ENCODE measurements at regions not wholly inside any gene's neighbourhood (a gene's known extent, or its start where the extent isn't known, plus 50 kb on each side); places are given as distances from the start of the nearest gene placed in this dataset.

- FAIRE-seq (no peak), DNase-seq (no peak)
- 48 to 82% (median 67%) methylated on average over 1 of the region's 1 CpG for WGBS, 3 donors
- no peaks in the 10 kb centered on the region for H3K36me3 ChIP-seq (ENCODE audit: control insufficient read depth in 3 of 3, insufficient read depth in 2 of 3, low read depth in 1 of 3, low read length in 3 of 3)
- H3K9me3 ChIP-seq (ENCODE audit: control insufficient read depth in 2 of 2, insufficient read depth in 1 of 2, low read depth in 1 of 2, low read length in 1 of 2): no peaks in the 10 kb centered on the region
- no peak overlapping the region for H3K4me3 ChIP-seq (ENCODE audit: low read depth in 1 of 3, low read length in 3 of 3)
- H3K4me1 ChIP-seq (ENCODE audit: control insufficient read depth in 3 of 3, insufficient read depth in 2 of 3, low read depth in 1 of 3, low read length in 2 of 3): no peaks in the 10 kb centered on the region
- H3K27me3 ChIP-seq (ENCODE audit: control insufficient read depth in 3 of 3, insufficient read depth in 3 of 3, low read length in 3 of 3): peaks cover 0 to 5% (median 0%) of the 10 kb centered on the region in 3 donors
- no peak overlapping the region for H3K27ac ChIP-seq (ENCODE audit: low read depth in 1 of 3, low read length in 2 of 3)
Measured at GRCh38 chr9:109857336-109857735, 77.3 kb downstream of the PALM2AKAP2 start.

- Histone ChIP-seq H3K27me3 (ENCODE audit: control insufficient read depth in 3 of 3, insufficient read depth in 3 of 3, low read length in 3 of 3) (peaks cover 0 to 5% (median 0%) of the 10 kb centered on the region in 3 donors), H3K4me3 (ENCODE audit: low read depth in 1 of 3, low read length in 3 of 3) (no peak overlapping the region), H3K27ac (ENCODE audit: low read depth in 1 of 3, low read length in 2 of 3) (no peak overlapping the region), H3K9me3 (ENCODE audit: control insufficient read depth in 2 of 2, insufficient read depth in 1 of 2, low read depth in 1 of 2, low read length in 1 of 2) (no peaks in the 10 kb centered on the region), H3K4me1 (ENCODE audit: control insufficient read depth in 3 of 3, insufficient read depth in 2 of 3, low read depth in 1 of 3, low read length in 2 of 3) (no peaks in the 10 kb centered on the region), H3K36me3 (ENCODE audit: control insufficient read depth in 3 of 3, insufficient read depth in 2 of 3, low read depth in 1 of 3, low read length in 3 of 3) (no peaks in the 10 kb centered on the region)
- DNase-seq: no peak
- FAIRE-seq: no peak
- WGBS, 3 donors: 78 to 84% (median 83%) methylated on average over 2 of the region's 2 CpGs
Measured at GRCh38 chr9:109859447-109859846, 79.4 kb downstream of the PALM2AKAP2 start.

GRCh38 chr9:109860521-109860920, 80.5 kb downstream of the PALM2AKAP2 start:
- DNase-seq (no peak), FAIRE-seq (no peak)
- H3K4me3 ChIP-seq (ENCODE audit: low read depth in 1 of 3, low read length in 3 of 3): no peak overlapping the region
- peaks cover 0 to 3% (median 0%) of the 10 kb centered on the region in 3 donors for H3K27me3 ChIP-seq (ENCODE audit: control insufficient read depth in 3 of 3, insufficient read depth in 3 of 3, low read length in 3 of 3)
- H3K9me3 ChIP-seq (ENCODE audit: control insufficient read depth in 2 of 2, insufficient read depth in 1 of 2, low read depth in 1 of 2, low read length in 1 of 2): no peaks in the 10 kb centered on the region
- WGBS, 3 donors: 66 to 70% (median 69%) methylated on average over 2 of the region's 2 CpGs
- H3K4me1 ChIP-seq (ENCODE audit: control insufficient read depth in 3 of 3, insufficient read depth in 2 of 3, low read depth in 1 of 3, low read length in 2 of 3): no peaks in the 10 kb centered on the region
- no peak overlapping the region for H3K27ac ChIP-seq (ENCODE audit: low read depth in 1 of 3, low read length in 2 of 3)
- H3K36me3 ChIP-seq (ENCODE audit: control insufficient read depth in 3 of 3, insufficient read depth in 2 of 3, low read depth in 1 of 3, low read length in 3 of 3): no peaks in the 10 kb centered on the region

GRCh38 chr9:109861499-109861898, 81.5 kb downstream of the PALM2AKAP2 start:
- no peaks in the 10 kb centered on the region for H3K9me3 ChIP-seq (ENCODE audit: control insufficient read depth in 2 of 2, insufficient read depth in 1 of 2, low read depth in 1 of 2, low read length in 1 of 2)
- peaks cover 0 to 3% (median 0%) of the 10 kb centered on the region in 3 donors for H3K27me3 ChIP-seq (ENCODE audit: control insufficient read depth in 3 of 3, insufficient read depth in 3 of 3, low read length in 3 of 3)
- 42 to 70% (median 62%) methylated on average over 4 of the region's 4 CpGs for WGBS, 3 donors
- H3K4me3 ChIP-seq (ENCODE audit: low read depth in 1 of 3, low read length in 3 of 3): no peak overlapping the region
- DNase-seq (peak in 1 of 2 donors; percentile 18), FAIRE-seq (no peak)
- no peaks in the 10 kb centered on the region for H3K36me3 ChIP-seq (ENCODE audit: control insufficient read depth in 3 of 3, insufficient read depth in 2 of 3, low read depth in 1 of 3, low read length in 3 of 3)
- peak overlapping the region in 1 of 3 donors; percentile 34 for H3K27ac ChIP-seq (ENCODE audit: low read depth in 1 of 3, low read length in 2 of 3)
- no peaks in the 10 kb centered on the region for H3K4me1 ChIP-seq (ENCODE audit: control insufficient read depth in 3 of 3, insufficient read depth in 2 of 3, low read depth in 1 of 3, low read length in 2 of 3)

- DNase-seq (no peak), FAIRE-seq (no peak)
- Histone ChIP-seq H3K27ac (ENCODE audit: low read depth in 1 of 3, low read length in 2 of 3) (peak overlapping the region in 1 of 3 donors; percentile 34), H3K4me3 (ENCODE audit: low read depth in 1 of 3, low read length in 3 of 3) (no peak overlapping the region), H3K4me1 (ENCODE audit: control insufficient read depth in 3 of 3, insufficient read depth in 2 of 3, low read depth in 1 of 3, low read length in 2 of 3) (no peaks in the 10 kb centered on the region), H3K9me3 (ENCODE audit: control insufficient read depth in 2 of 2, insufficient read depth in 1 of 2, low read depth in 1 of 2, low read length in 1 of 2) (no peaks in the 10 kb centered on the region), H3K36me3 (ENCODE audit: control insufficient read depth in 3 of 3, insufficient read depth in 2 of 3, low read depth in 1 of 3, low read length in 3 of 3) (no peaks in the 10 kb centered on the region), H3K27me3 (ENCODE audit: control insufficient read depth in 3 of 3, insufficient read depth in 3 of 3, low read length in 3 of 3) (peaks cover 0 to 3% (median 0%) of the 10 kb centered on the region in 3 donors)
Measured at GRCh38 chr9:109861918-109862317, 81.9 kb downstream of the PALM2AKAP2 start.

GRCh38 chr9:109862452-109862851, 82.5 kb downstream of the PALM2AKAP2 start:
- no peaks in the 10 kb centered on the region for H3K4me1 ChIP-seq (ENCODE audit: control insufficient read depth in 3 of 3, insufficient read depth in 2 of 3, low read depth in 1 of 3, low read length in 2 of 3)
- no peak overlapping the region for H3K27ac ChIP-seq (ENCODE audit: low read depth in 1 of 3, low read length in 2 of 3)
- no peak for DNase-seq
- FAIRE-seq: no peak
- no peaks in the 10 kb centered on the region for H3K36me3 ChIP-seq (ENCODE audit: control insufficient read depth in 3 of 3, insufficient read depth in 2 of 3, low read depth in 1 of 3, low read length in 3 of 3)
- no peaks in the 10 kb centered on the region for H3K9me3 ChIP-seq (ENCODE audit: control insufficient read depth in 2 of 2, insufficient read depth in 1 of 2, low read depth in 1 of 2, low read length in 1 of 2)
- no peak overlapping the region for H3K4me3 ChIP-seq (ENCODE audit: low read depth in 1 of 3, low read length in 3 of 3)
- H3K27me3 ChIP-seq (ENCODE audit: control insufficient read depth in 3 of 3, insufficient read depth in 3 of 3, low read length in 3 of 3): peaks cover 0 to 5% (median 0%) of the 10 kb centered on the region in 3 donors
- WGBS, 3 donors: 53 to 74% (median 63%) methylated on average over 3 of the region's 3 CpGs

GRCh38 chr9:109863961-109864360, 84.0 kb downstream of the PALM2AKAP2 start:
- FAIRE-seq (no peak), DNase-seq (no peak)
- peaks cover 0 to 10% (median 2%) of the 10 kb centered on the region in 3 donors for H3K27me3 ChIP-seq (ENCODE audit: control insufficient read depth in 3 of 3, insufficient read depth in 3 of 3, low read length in 3 of 3)
- no peaks in the 10 kb centered on the region for H3K9me3 ChIP-seq (ENCODE audit: control insufficient read depth in 2 of 2, insufficient read depth in 1 of 2, low read depth in 1 of 2, low read length in 1 of 2)
- 74 to 94% (median 81%) methylated on average over 3 of the region's 3 CpGs for WGBS, 3 donors
- no peaks in the 10 kb centered on the region for H3K36me3 ChIP-seq (ENCODE audit: control insufficient read depth in 3 of 3, insufficient read depth in 2 of 3, low read depth in 1 of 3, low read length in 3 of 3)
- H3K4me3 ChIP-seq (ENCODE audit: low read depth in 1 of 3, low read length in 3 of 3): no peak overlapping the region
- H3K4me1 ChIP-seq (ENCODE audit: control insufficient read depth in 3 of 3, insufficient read depth in 2 of 3, low read depth in 1 of 3, low read length in 2 of 3): no peaks in the 10 kb centered on the region
- no peak overlapping the region for H3K27ac ChIP-seq (ENCODE audit: low read depth in 1 of 3, low read length in 2 of 3)

- H3K4me1 ChIP-seq (ENCODE audit: control insufficient read depth in 3 of 3, insufficient read depth in 2 of 3, low read depth in 1 of 3, low read length in 2 of 3): no peaks in the 10 kb centered on the region
- DNase-seq: no peak
- H3K4me3 ChIP-seq (ENCODE audit: low read depth in 1 of 3, low read length in 3 of 3): no peak overlapping the region
- H3K27ac ChIP-seq (ENCODE audit: low read depth in 1 of 3, low read length in 2 of 3): no peak overlapping the region
- H3K36me3 ChIP-seq (ENCODE audit: control insufficient read depth in 3 of 3, insufficient read depth in 2 of 3, low read depth in 1 of 3, low read length in 3 of 3): no peaks in the 10 kb centered on the region
- H3K9me3 ChIP-seq (ENCODE audit: control insufficient read depth in 2 of 2, insufficient read depth in 1 of 2, low read depth in 1 of 2, low read length in 1 of 2): no peaks in the 10 kb centered on the region
- no peak for FAIRE-seq
- H3K27me3 ChIP-seq (ENCODE audit: control insufficient read depth in 3 of 3, insufficient read depth in 3 of 3, low read length in 3 of 3): peaks cover 0 to 14% (median 2%) of the 10 kb centered on the region in 3 donors
Measured at GRCh38 chr9:109865521-109865920, 85.5 kb downstream of the PALM2AKAP2 start.

GRCh38 chr9:109868207-109868606, 88.2 kb downstream of the PALM2AKAP2 start:
- DNase-seq (no peak), FAIRE-seq (no peak)
- H3K4me1 ChIP-seq (ENCODE audit: control insufficient read depth in 3 of 3, insufficient read depth in 2 of 3, low read depth in 1 of 3, low read length in 2 of 3): no peaks in the 10 kb centered on the region
- no peak overlapping the region for H3K27ac ChIP-seq (ENCODE audit: low read depth in 1 of 3, low read length in 2 of 3)
- no peak overlapping the region for H3K4me3 ChIP-seq (ENCODE audit: low read depth in 1 of 3, low read length in 3 of 3)
- WGBS, 3 donors: 64 to 75% (median 72%) methylated on average over 4 of the region's 4 CpGs
- H3K27me3 ChIP-seq (ENCODE audit: control insufficient read depth in 3 of 3, insufficient read depth in 3 of 3, low read length in 3 of 3): peaks cover 0 to 11% (median 2%) of the 10 kb centered on the region in 3 donors
- no peaks in the 10 kb centered on the region for H3K9me3 ChIP-seq (ENCODE audit: control insufficient read depth in 2 of 2, insufficient read depth in 1 of 2, low read depth in 1 of 2, low read length in 1 of 2)
- no peaks in the 10 kb centered on the region for H3K36me3 ChIP-seq (ENCODE audit: control insufficient read depth in 3 of 3, insufficient read depth in 2 of 3, low read depth in 1 of 3, low read length in 3 of 3)

All from small intestine (tissue), 7 donors.